PC-3 (cell line): ENCODE measurements at regions not wholly inside any gene's neighbourhood (a gene's known extent, or its start where the extent isn't known, plus 50 kb on each side); places are given as distances from the start of the nearest gene placed in this dataset.

Source experiments
- CTCF ChIP-seq: fragments of 300-600 bp; sonication (generic); conservative IDR thresholded peaks from 2 replicates; pipeline ENCODE4 v1.5.1; 2017; ENCODE audit warnings: antibody characterized with exemption, low read depth, mild to moderate bottlenecking, low read length
- EZH2 ChIP-seq: fragments of 300-600 bp; sonication (generic); IDR thresholded peaks from one replicate; pipeline ENCODE4 v1.6.1; 2017; ENCODE audit warnings: antibody characterized with exemption, mild to moderate bottlenecking, low read length; ENCODE audit not compliant: unreplicated experiment

GRCh38 chr7:126052229-126052628 lies 1122.6 kb upstream of the POT1 start:
- TF ChIP-seq CTCF (no peak), EZH2 (no peak)
